Stimulated activated naive CD4-positive, alpha-beta T cell treated with Interleukin-2 at 50 U/mL for 16 hours (primary cell): ENCODE measurements at regions not wholly inside any gene's neighbourhood (a gene's known extent, or its start where the extent isn't known, plus 50 kb on each side); places are given as distances from the start of the nearest gene placed in this dataset.
"Not testable (repeated sequence)": the region's sequence is repeated elsewhere in the genome, so short reads cannot be mapped to it uniquely, and the experiment has no call there.

Experiments used
- DNase-seq: peaks from one replicate; lab custom pipeline; 2025; lab: John Stamatoyannopoulos, UW

DNA sequence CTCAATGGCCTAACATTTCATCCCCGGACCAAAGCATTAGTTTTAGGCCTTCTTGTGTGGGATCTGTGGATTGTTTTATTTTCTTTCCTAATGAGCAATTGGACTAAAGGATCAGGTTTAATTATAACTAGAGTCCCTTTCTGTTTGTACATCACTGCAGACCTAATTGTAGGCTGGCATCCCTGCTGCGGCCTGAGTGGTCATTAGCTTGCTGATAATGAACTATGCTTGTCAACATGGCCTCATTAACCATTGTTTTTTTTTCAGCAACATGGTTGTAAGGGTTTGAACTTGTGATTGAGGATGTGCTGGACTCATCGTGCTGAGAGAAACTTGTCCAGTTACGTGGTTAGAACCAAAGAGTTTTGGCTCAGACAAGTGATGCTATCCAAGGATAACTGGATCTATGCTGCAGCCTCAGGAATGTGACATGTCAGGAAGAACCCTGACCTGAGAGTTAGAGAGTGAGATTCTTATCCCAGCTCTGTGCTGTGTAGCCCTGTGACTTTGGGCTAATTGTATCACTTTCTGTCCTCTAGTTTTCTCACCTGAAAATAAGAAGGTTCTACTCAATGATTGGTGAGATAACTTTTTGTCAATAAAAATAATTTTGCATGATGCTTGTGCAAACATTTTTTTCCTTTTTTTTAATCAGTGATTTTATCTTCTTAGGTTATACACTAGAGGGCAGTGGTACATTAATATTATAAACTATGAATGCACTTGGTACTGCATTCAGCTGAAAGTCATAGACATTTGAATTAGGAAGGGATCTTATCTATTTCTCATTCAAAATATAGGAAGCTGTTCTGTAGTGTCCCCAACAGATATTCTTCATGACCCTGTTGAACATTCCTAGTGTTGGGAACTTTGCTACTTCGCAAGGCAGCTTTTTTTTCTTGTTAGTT is 140.9 kb downstream of the RNF144B start:
- DNase-seq = no peak

GRCh38 chr6:18530201-18530600 is 143.1 kb downstream of the RNF144B start:
- no peak for DNase-seq

DNA sequence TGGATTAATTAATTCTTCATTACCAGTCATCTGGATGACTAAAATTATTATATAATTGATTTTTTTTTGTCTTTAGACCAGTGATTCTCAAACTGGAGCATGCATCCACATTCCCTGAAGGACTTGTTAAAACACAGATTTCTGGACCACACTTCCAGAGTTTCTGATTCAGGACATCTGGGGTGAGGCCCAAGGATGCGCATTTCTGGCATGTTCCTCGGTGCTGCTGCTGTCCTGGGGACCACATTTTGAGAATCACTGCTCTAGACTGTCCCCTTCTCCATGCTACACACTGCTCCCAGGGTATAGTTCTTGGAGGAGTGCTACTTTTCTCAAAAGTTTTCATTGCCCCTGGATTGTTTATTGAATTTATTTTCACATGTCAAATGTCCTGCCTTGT is 145.0 kb downstream of the RNF144B start:
- no peak for DNase-seq

DNA sequence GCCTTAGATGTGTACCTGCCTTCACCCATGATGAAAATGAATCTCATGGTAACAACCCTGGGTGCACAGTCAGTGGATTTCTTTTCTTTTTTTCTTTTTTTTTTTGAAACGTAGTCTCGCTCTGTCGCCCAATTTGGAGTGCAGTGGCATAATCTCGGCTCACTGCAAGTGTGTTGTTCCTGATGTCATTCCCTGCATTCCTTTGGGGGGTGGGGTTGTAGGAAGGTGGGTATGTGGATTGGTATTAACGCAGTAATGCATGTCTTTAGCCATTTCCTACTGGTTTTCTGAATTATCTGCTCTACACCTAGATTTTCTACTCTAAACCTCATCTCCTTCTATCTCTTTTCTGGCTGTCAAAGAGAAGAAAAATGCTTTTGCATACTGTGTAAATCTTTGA is 146.6 kb downstream of the RNF144B start:
- no peak for DNase-seq

DNA sequence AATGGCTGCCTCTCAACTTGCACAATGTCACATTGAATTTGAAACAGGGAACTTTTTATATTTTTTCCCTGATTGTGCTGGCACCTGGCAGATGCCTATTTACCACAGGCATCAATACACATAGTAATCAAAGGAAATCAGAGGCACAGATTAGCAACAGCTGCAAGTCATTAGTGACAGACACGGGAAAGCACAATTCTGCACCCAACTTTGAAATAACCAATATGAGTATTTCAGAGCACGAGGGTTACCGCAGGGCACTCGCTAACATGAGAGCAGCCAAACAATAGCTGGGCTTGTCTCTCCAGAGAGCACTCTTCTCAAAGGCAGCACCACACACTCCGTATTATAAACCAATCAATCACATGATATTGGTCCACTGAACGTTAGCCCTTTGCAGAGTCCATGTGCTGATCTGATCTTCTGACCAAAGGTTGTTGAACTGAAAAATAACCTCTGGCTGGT is 149.5 kb downstream of the RNF144B start:
- DNase-seq = no peak

DNA sequence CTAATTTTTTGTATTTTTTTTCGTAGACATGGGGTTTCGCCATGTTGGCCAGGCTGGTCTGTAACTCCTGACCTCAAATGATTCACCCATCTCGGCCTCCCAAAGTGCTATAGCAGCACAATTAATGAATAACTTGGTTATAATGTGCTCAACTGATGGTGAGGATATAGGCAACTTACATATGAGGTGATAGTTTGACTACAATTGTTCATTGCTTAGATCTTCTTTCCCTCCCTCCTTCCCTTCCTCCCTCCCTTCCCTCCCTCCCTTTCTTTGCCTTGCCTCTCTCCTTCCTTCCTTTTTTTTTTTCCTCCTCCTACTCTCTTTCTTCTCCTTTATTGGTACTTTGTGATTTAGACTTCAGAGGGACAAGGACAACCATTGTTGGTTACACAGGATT is 151.2 kb downstream of the RNF144B start:
- DNase-seq = no peak

DNA sequence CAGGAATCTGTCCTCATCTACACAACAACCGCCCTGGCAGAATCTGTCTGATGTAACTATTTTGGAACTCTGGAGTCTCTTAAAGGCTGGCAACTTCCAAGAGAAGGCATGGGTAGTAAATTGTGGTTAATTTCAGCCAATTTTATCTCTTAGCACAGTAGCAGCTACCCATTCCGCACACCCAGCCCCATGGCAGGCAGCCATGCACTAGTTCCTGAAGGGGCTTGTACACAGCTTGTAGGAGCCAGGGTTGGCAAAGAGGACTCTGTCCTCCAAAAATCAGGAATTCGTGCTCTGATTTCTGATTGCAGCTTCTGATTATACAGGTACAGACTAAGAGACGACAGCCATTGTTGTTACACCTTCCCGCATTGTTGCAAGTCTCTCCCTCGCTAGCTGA is 155.9 kb downstream of the RNF144B start:
- DNase-seq = no peak

- DNase-seq = not testable (repeated sequence)
These were observed 158.0 kb downstream of the RNF144B start for GRCh38 chr6:18545142-18545541.

- DNase-seq = no peak
These were observed 158.6 kb downstream of the RNF144B start for GRCh38 chr6:18545726-18546125.

GRCh38 chr6:18550119-18550518 is 163.0 kb downstream of the RNF144B start:
- no peak for DNase-seq

GRCh38 chr6:18551228-18551627 is 164.1 kb downstream of the RNF144B start:
- DNase-seq = no peak

DNA sequence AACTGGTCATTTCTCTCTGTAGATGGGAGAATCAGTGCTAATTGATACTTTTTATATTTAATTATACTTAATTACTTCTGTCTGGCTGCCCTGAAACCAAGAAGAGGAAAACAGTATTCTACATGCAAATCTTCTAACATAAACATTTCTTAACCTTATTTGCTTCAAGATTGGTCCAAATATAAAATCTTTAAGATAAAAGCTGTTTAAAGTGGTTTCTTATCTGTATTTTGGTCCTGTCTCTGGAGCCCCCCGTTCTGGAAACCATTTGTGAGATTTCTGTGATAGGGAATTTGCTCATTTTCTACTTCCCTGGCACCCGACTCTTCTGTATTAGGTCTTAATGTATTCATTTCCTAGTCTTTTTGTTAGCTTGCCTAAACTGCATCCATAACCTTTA is 168.6 kb downstream of the RNF144B start:
- no peak for DNase-seq

GRCh38 chr6:18561037-18561750 is 174.0 kb downstream of the RNF144B start:
- no peak for DNase-seq

GRCh38 chr6:18562726-18563125 is 175.6 kb downstream of the RNF144B start:
- DNase-seq = no peak

- no peak for DNase-seq
These were observed 177.6 kb downstream of the RNF144B start for GRCh38 chr6:18564775-18565174.

- no peak for DNase-seq
These were observed 178.1 kb downstream of the RNF144B start for GRCh38 chr6:18565231-18565630.

GRCh38 chr6:18567380-18567779 is 180.2 kb downstream of the RNF144B start:
- DNase-seq = no peak

GRCh38 chr6:18577491-18577890 is 190.3 kb downstream of the RNF144B start:
- no peak for DNase-seq

GRCh38 chr6:18579166-18579565 is 192.0 kb downstream of the RNF144B start:
- DNase-seq = no peak

DNA sequence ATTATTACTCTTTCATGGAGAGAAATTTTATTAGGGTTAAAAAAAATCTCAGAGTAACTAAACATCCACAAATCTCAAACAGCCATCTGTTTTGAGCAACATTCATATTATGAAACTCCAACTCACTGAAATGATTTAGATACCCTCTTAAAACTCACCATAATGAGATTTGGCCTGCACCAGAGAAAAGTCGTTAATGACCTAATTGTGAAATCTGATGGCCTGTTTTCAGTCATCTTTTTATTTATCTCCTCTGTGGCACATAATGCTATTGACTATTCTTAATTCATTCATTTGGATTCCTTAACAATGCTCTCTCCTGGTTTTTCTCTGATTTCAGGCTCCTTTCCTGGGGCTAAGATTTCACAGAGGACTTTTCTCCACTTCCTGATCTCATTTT is 192.7 kb downstream of the RNF144B start:
- no peak for DNase-seq

- DNase-seq = no peak
These were observed 197.2 kb downstream of the RNF144B start for GRCh38 chr6:18584372-18584771.

DNA sequence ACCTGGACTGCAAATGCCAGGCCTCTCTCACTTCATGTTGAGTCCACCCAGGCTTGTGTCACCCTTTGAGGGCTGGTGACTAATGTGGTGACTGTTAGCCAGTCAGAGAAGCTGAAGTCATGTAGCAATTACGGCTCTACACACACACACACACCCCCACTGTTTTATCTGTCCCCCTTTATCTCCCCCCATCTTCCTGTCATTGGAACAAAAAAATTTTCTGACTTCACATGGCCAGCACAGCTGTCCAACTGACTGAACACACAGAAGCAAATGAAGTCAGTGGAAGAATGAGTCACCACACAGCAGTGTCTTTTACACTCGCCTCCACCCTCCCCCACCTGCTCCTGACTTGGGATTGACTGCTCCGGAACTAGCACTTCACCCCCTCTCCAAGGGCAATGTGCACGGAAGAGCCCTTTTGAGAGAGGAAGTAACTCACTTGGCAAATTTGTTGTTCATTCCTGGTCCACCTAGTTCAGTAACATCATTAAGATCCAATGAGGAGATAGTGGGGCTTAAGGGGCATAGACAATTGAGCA is 198.0 kb downstream of the RNF144B start:
- DNase-seq = no peak

- no peak for DNase-seq
These were observed 199.0 kb downstream of the RNF144B start for GRCh38 chr6:18586133-18586532.
